Loucy (cell line): ENCODE measurements at regions not wholly inside any gene's neighbourhood (a gene's known extent, or its start where the extent isn't known, plus 50 kb on each side); places are given as distances from the start of the nearest gene placed in this dataset.

ENCODE experiments used
- H2AFZ ChIP-seq: fragments of 200-600 bp; sonication (generic); 2 replicates; pipeline ENCODE4 v1.6.0; 2016; ENCODE audit warnings: antibody characterized with exemption, mild to moderate bottlenecking, low read length, moderate library complexity
- H3F3A ChIP-seq: fragments of 200-600 bp; 2 replicates; pipeline ENCODE4 v1.6.0; 2016; ENCODE audit warnings: antibody characterized with exemption, low read depth, mild to moderate bottlenecking
- H3K27me3 ChIP-seq: fragments of 200-600 bp; sonication (generic); 2 replicates; pipeline ENCODE4 v1.6.1; 2014; ENCODE audit warnings: low read length, mild to moderate bottlenecking; ENCODE audit not compliant: insufficient read depth, poor library complexity, severe bottlenecking
- H3K36me3 ChIP-seq: fragments of 200-600 bp; sonication (generic); 2 replicates; pipeline ENCODE4 v1.6.1; 2016; ENCODE audit warnings: low read length; ENCODE audit not compliant: insufficient read depth
- H3K4me1 ChIP-seq: fragments of 200-600 bp; sonication (generic); 2 replicates; pipeline ENCODE4 v1.5.1; 2014; ENCODE audit warnings: low read length, mild to moderate bottlenecking; ENCODE audit not compliant: insufficient read depth, poor library complexity, severe bottlenecking
- H3K4me2 ChIP-seq: fragments of 200-600 bp; sonication (generic); 2 replicates; pipeline ENCODE4 v1.6.0; 2014; ENCODE audit warnings: antibody characterized with exemption, low read length, low read depth, mild to moderate bottlenecking; ENCODE audit not compliant: poor library complexity, severe bottlenecking
- H3K4me3 ChIP-seq: fragments of 200-600 bp; sonication (generic); 2 replicates; pipeline ENCODE4 v1.5.1; 2014; ENCODE audit warnings: low read length, mild to moderate bottlenecking, mixed read lengths; ENCODE audit not compliant: poor library complexity, severe bottlenecking
- H3K79me2 ChIP-seq: fragments of 200-600 bp; sonication (generic); 2 replicates; pipeline ENCODE4 v1.6.1; 2014; ENCODE audit warnings: low read length; ENCODE audit not compliant: insufficient read depth
- H3K9ac ChIP-seq: fragments of 200-600 bp; sonication (generic); 2 replicates; pipeline ENCODE4 v1.6.0; 2014; ENCODE audit warnings: mild to moderate bottlenecking, low read depth, low read length, moderate library complexity; ENCODE audit not compliant: poor library complexity, severe bottlenecking
- H3K9me2 ChIP-seq: fragments of 200-600 bp; sonication (generic); replicated peaks from 2 replicates; pipeline ENCODE4 v1.6.1; 2016; ENCODE audit warnings: low read depth, low read length, mixed read lengths
- H3K9me3 ChIP-seq: fragments of 200-600 bp; sonication (generic); 2 replicates; pipeline ENCODE4 v1.6.1; 2014; ENCODE audit warnings: mild to moderate bottlenecking, antibody characterized with exemption, low read length, low read depth; ENCODE audit not compliant: insufficient read depth
- H4K20me1 ChIP-seq: fragments of 200-600 bp; sonication (generic); 2 replicates; pipeline ENCODE4 v1.6.0; 2014; ENCODE audit warnings: antibody characterized with exemption, low read length, mild to moderate bottlenecking; ENCODE audit not compliant: insufficient read depth, poor library complexity, severe bottlenecking
- CTCF ChIP-seq: fragments of 200-600 bp; sonication (generic); conservative IDR thresholded peaks from 2 replicates; pipeline ENCODE4 v1.5.1; 2014; ENCODE audit warnings: mild to moderate bottlenecking, antibody characterized with exemption, low read length
- EZH2phosphoT487 ChIP-seq: fragments of 200-600 bp; IDR thresholded peaks from 2 replicates; pipeline ENCODE4 v1.6.1; 2018; ENCODE audit warnings: antibody characterized with exemption, mild to moderate bottlenecking, moderate library complexity, borderline replicate concordance

GRCh38 chr2:187198136-187198535, 249.9 kb downstream of the CALCRL start:
- Histone ChIP-seq H3K79me2 (no peaks in the 10 kb centered on the region), H3K9me3 (no peaks in the 10 kb centered on the region), H3K36me3 (no peaks in the 10 kb centered on the region), H3K9me2 (no peaks in the 10 kb centered on the region), H4K20me1 (no peaks in the 10 kb centered on the region), H3K4me3 (no peak overlapping the region), H3K4me2 (no peak overlapping the region), H3K4me1 (no peaks in the 10 kb centered on the region), H3K27me3 (no peaks in the 10 kb centered on the region), H2AFZ (no peak overlapping the region), H3F3A (no peaks in the 10 kb centered on the region), H3K9ac (no peak overlapping the region)
- no peak for TF ChIP-seq CTCF
- TF ChIP-seq EZH2phosphoT487 = no peak

GRCh38 chr2:187194049-187194448, 254.0 kb downstream of the CALCRL start:
- Histone ChIP-seq H2AFZ (no peak overlapping the region), H3K27me3 (no peaks in the 10 kb centered on the region), H3K4me1 (no peaks in the 10 kb centered on the region), H3K36me3 (no peaks in the 10 kb centered on the region), H3K4me3 (no peak overlapping the region), H3K4me2 (no peak overlapping the region), H3F3A (no peaks in the 10 kb centered on the region), H3K9ac (no peak overlapping the region), H3K79me2 (no peaks in the 10 kb centered on the region), H3K9me3 (no peaks in the 10 kb centered on the region), H3K9me2 (no peaks in the 10 kb centered on the region), H4K20me1 (no peaks in the 10 kb centered on the region)
- no peak for TF ChIP-seq EZH2phosphoT487
- TF ChIP-seq CTCF = no peak

GRCh38 chr2:187188783-187189631, 259.0 kb downstream of the CALCRL start:
- Histone ChIP-seq H3K27me3 (no peaks in the 10 kb centered on the region), H4K20me1 (no peaks in the 10 kb centered on the region), H3K9ac (no peak overlapping the region), H3F3A (no peaks in the 10 kb centered on the region), H3K36me3 (no peaks in the 10 kb centered on the region), H3K79me2 (no peaks in the 10 kb centered on the region), H3K9me3 (no peaks in the 10 kb centered on the region), H3K9me2 (no peaks in the 10 kb centered on the region), H3K4me2 (no peak overlapping the region), H3K4me1 (no peaks in the 10 kb centered on the region), H2AFZ (no peak overlapping the region), H3K4me3 (no peak overlapping the region)
- TF ChIP-seq EZH2phosphoT487 (no peak), CTCF (no peak)
